Heart left ventricle (tissue), 16 donors: ENCODE measurements at regions not wholly inside any gene's neighbourhood (a gene's known extent, or its start where the extent isn't known, plus 50 kb on each side); places are given as distances from the start of the nearest gene placed in this dataset.

Source experiments
- ATAC-seq, 4 donors: fragments of 200-7000 bp; cut with Tn5 transposase; one replicate each; pipeline ENCODE4 v1.9.1; 2020 to 2022; ENCODE audit warnings: moderate library complexity in 4 of 4, mild to moderate bottlenecking in 3 of 4, moderate number of reproducible peaks in 1 of 4
- DNase-seq, 5 donors: peaks; one replicate each; pipeline ENCODE4 v3.0.0-alpha.2; 2020
- H3K27ac ChIP-seq, 12 donors: fragments of 200-600 bp; sonication (generic) in 4 of 12; one replicate each; pipeline versions ENCODE4 v1.5.0 to v1.8.0; 2016 to 2022; ENCODE audit warnings: mild to moderate bottlenecking in 2 of 12
- H3K27me3 ChIP-seq, 9 donors: fragments of 200-600 bp; sonication (generic) in 2 of 9; one replicate each; pipeline versions ENCODE4 v1.5.1 to v1.8.0; 2016 to 2022; ENCODE audit warnings: mild to moderate bottlenecking in 3 of 9
- H3K36me3 ChIP-seq, 9 donors: fragments of 200-600 bp; sonication (generic) in 2 of 9; one replicate each; pipeline versions ENCODE4 v1.5.0 to v1.8.0; 2018 to 2022; ENCODE audit warnings: mild to moderate bottlenecking in 2 of 9
- H3K4me1 ChIP-seq, 12 donors: fragments of 200-600 bp; sonication (generic) in 4 of 12; one replicate each; pipeline versions ENCODE4 v1.5.0 to v1.8.0; 2016 to 2022; ENCODE audit warnings: mild to moderate bottlenecking in 3 of 12
- H3K4me3 ChIP-seq, 12 donors: fragments of 200-600 bp; sonication (generic) in 4 of 12; one replicate each; pipeline versions ENCODE4 v1.5.0 to v1.8.0; 2017 to 2022; ENCODE audit warnings: mild to moderate bottlenecking in 9 of 12, moderate library complexity in 4 of 12
- H3K9me3 ChIP-seq, 12 donors: fragments of 200-600 bp; sonication (generic) in 4 of 12; one replicate each; pipeline versions ENCODE4 v1.5.0 to v1.8.0; 2016 to 2022; ENCODE audit warnings: mild to moderate bottlenecking in 1 of 12
- POLR2A ChIP-seq, 2 donors: fragments of 450-650 bp; IDR thresholded peaks; one replicate each; pipeline ENCODE4 v1.6.1; 2017; ENCODE audit warnings: antibody characterized with exemption in 2 of 2, mild to moderate bottlenecking in 2 of 2, moderate library complexity in 2 of 2
- WGBS, 4 donors: extraction: QIAGEN DNeasy Blood & Tissue Kit in 2 of 4; methylation state at CpG; one replicate each; pipeline versions ENCODE4 v1.1.5 to v1.1.7; 2013 to 2018; 5-methylcytosine and 5-hydroxymethylcytosine counted together
- intact Hi-C, 10 donors: fragments of 100-400 bp; cut with DNase I; formaldehyde crosslinking; loops; one replicate each; pipeline versions ENCODE4 v1.11.1 to v1.14.2; 2022
- TF ChIP-seq, protein P1 (sequence below), 12 donors: fragments of 200-600 bp; sonication (generic) in 4 of 12; IDR thresholded peaks; one replicate each; pipeline versions ENCODE4 v1.5.0 to v1.8.0; 2018 to 2022; ENCODE audit warnings: antibody characterized with exemption in 12 of 12, mild to moderate bottlenecking in 5 of 12
- donor health status: ischemic (EF 13 %, LVEDD 7.1; RV severe dilation, severe dysfunction).
- donor health status: healthy with polysubstance abuse.
- donor health status: DM: no; HTN: yes; CAD: no.
- donor health status: DM: no; HTN: no; CAD: no.
- donor health status: ischemic (EF 25% LVEDD 6.9; RV normal size, moderate dysfunction).
- donor health status: ischemic (EF 25% LVEDD 5.7; RV mildly dilated, moderate dysfunction).
- donor health status: healthy.
- donor health status: DM: yes; HTN: yes; CAD: no.
- donor health status: ischemic (EF 35%, LVEDD 5.7; RV mildly dilated, moderate dysfunction).
- donor health status: nonischemic (EF 11% LVEDD 7.7; RV severe dilation, severe dysfunction).
- donor health status: DM: yes; HTN: yes; CAD: no.
- donor health status: PGD.
- donor health status: ischemic (EF 29% LVEDD 5.4; RV normal size, mild dysfunction).
- donor health status: nonischemic (EF 23%, LVEDD 6.1; RV moderate dilation, normal function).

DNA sequence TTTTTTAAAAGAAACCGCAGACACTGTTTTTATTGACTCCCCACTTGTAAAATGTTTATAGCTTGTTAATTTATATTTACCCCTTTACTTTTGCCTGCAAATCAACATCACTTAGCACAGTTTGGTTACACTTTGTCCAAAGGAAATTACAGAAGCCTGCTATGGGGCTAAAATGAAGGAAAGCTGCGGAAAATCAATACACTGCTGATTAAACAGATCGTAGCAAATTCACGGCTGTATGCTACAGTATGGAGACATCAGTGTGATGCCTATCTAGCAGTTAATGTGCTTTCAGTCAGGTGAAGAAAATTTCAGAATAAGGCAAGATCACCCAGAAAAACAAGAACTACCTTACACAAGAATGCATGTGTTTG, 110.0 kb downstream of the FOXG1 start:
- TF ChIP-seq, protein P1, sequence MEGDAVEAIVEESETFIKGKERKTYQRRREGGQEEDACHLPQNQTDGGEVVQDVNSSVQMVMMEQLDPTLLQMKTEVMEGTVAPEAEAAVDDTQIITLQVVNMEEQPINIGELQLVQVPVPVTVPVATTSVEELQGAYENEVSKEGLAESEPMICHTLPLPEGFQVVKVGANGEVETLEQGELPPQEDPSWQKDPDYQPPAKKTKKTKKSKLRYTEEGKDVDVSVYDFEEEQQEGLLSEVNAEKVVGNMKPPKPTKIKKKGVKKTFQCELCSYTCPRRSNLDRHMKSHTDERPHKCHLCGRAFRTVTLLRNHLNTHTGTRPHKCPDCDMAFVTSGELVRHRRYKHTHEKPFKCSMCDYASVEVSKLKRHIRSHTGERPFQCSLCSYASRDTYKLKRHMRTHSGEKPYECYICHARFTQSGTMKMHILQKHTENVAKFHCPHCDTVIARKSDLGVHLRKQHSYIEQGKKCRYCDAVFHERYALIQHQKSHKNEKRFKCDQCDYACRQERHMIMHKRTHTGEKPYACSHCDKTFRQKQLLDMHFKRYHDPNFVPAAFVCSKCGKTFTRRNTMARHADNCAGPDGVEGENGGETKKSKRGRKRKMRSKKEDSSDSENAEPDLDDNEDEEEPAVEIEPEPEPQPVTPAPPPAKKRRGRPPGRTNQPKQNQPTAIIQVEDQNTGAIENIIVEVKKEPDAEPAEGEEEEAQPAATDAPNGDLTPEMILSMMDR (IDR thresholded peaks at IDR 0.05): no peak
- no peak for TF ChIP-seq POLR2A (IDR thresholded peaks at IDR 0.05)
- WGBS, 4 donors: 76 to 86% (median 79%) methylated on average over 4 of the region's 4 CpGs
- Histone ChIP-seq H3K36me3 (no peaks in the 10 kb centered on the region), H3K27me3 (no peaks in the 10 kb centered on the region), H3K4me3 (no peak overlapping the region), H3K4me1 (no peaks in the 10 kb centered on the region), H3K9me3 (no peaks in the 10 kb centered on the region), H3K27ac (no peak overlapping the region)
- intact Hi-C loops: no loop called here
- ATAC-seq (no peak), DNase-seq (no peak)

DNA sequence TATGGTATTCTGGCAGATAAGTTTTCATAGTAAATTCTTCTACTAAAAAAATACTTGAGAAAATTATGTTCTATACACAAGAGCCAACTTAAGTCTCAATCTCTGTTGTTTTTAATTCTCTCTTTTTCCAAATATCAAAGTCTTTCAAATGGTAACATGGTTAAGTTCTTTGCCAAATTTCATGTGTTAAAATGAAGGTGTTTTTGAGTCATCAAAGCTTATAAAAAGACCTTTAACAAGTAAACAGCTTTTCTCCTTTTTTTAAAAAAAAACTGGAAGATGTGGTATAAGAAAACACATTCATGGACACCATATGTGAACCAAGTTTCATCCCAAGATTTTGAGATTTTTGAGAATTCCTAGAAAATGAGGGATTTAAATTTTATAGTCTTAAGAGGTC, 111.3 kb downstream of the FOXG1 start:
- no peak for ATAC-seq
- Histone ChIP-seq H3K27ac (no peak overlapping the region), H3K27me3 (no peaks in the 10 kb centered on the region), H3K36me3 (no peaks in the 10 kb centered on the region), H3K4me3 (no peak overlapping the region), H3K4me1 (no peaks in the 10 kb centered on the region), H3K9me3 (no peaks in the 10 kb centered on the region)
- DNase-seq: no peak
- no peak for TF ChIP-seq POLR2A (IDR thresholded peaks at IDR 0.05)
- TF ChIP-seq, protein P1 (IDR thresholded peaks at IDR 0.05): no peak
- intact Hi-C loops: no loop called here

DNA sequence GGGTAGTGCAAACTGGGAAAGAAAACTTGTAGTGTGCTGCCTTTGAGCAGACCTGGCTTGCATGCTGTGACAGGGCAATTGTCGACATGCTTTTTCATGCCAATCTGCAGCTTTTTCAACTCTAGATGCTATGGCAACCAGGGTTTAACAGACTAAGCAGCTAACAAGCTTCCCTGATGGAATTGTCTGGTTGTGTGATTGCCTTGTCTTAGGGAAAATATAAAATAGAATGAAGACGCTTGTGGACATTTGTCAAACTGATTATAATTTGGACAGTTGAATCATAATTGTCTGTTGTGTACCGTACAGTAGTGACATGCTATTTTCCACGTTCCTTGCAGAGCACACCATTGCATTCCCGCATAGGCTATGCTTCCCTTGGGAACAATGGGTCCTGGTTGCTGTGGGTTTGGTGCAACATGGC, 113.0 kb downstream of the FOXG1 start:
- WGBS, 4 donors: 66 to 73% (median 71%) methylated on average over 5 of the region's 5 CpGs
- Histone ChIP-seq H3K9me3 (no peaks in the 10 kb centered on the region), H3K36me3 (no peaks in the 10 kb centered on the region), H3K4me1 (no peaks in the 10 kb centered on the region), H3K4me3 (no peak overlapping the region), H3K27me3 (no peaks in the 10 kb centered on the region), H3K27ac (no peak overlapping the region)
- DNase-seq (no peak), ATAC-seq (no peak)
- intact Hi-C loops: no loop called here
- TF ChIP-seq POLR2A (IDR thresholded peaks at IDR 0.05): no peak

DNA sequence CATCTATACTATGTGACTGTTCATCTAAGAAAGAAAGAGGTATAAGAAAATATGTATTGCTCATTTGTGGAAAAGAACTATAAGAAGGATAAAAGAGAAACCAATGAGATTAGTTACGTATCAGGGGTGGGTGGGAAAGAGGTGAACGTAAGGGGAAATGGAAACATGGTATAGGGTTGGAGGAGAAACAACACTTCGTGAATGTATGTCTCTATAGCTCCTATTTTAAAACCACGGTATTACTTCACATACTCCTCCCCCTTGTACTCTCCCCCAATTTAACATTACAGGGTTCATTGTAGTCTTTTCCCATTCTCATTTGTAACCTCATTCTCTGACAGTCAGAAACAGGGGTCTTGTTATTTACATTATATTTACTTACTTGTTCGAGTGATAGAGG, 120.4 kb downstream of the FOXG1 start:
- Histone ChIP-seq H3K4me1 (no peaks in the 10 kb centered on the region), H3K9me3 (peaks cover 0 to 8% (median 0%) of the 10 kb centered on the region in 12 donors), H3K27ac (no peak overlapping the region), H3K27me3 (no peaks in the 10 kb centered on the region), H3K4me3 (no peak overlapping the region), H3K36me3 (no peaks in the 10 kb centered on the region)
- TF ChIP-seq, protein P1 (IDR thresholded peaks at IDR 0.05): no peak
- TF ChIP-seq POLR2A (IDR thresholded peaks at IDR 0.05): no peak
- ATAC-seq: no peak
- WGBS, 4 donors: 76 to 82% (median 79%) methylated on average over 5 of the region's 5 CpGs
- no peak for DNase-seq
- intact Hi-C loops: no loop called here

DNA sequence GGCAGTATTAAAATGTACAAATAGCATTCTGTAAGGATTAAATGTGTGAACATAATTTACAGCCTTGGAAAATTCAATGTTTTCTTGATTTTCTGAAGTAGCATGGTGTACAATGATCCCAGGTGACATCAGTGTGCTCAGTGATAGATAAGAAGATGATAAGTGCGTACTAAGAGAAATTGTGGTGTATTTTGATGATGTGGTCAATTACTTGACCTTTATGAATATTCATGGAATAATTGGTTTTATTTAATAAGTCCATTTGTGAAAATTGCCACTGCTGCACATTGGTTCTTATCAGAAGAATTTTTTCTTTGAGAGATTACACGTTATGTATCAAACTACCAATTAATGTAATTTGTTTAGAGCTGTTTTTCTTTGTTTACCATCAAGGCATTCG, 128.8 kb downstream of the FOXG1 start:
- H3K27me3 ChIP-seq: no peaks in the 10 kb centered on the region
- H3K36me3 ChIP-seq: no peaks in the 10 kb centered on the region
- no peaks in the 10 kb centered on the region for H3K9me3 ChIP-seq
- 52 to 66% (median 58%) methylated on average over 3 of the region's 3 CpGs for WGBS, 4 donors
- TF ChIP-seq POLR2A (IDR thresholded peaks at IDR 0.05): no peak
- TF ChIP-seq, protein P1 (IDR thresholded peaks at IDR 0.05): no peak
- no peak for ATAC-seq
- no peak overlapping the region for H3K4me3 ChIP-seq
- no peaks in the 10 kb centered on the region for H3K4me1 ChIP-seq
- no peak for DNase-seq
- no peak overlapping the region for H3K27ac ChIP-seq
- intact Hi-C loops: no loop called here
